A549 (cell line): ENCODE measurements at regions not wholly inside any gene's neighbourhood (a gene's known extent, or its start where the extent isn't known, plus 50 kb on each side); places are given as distances from the start of the nearest gene placed in this dataset.

Experiments
- ATAC-seq, 2 experiments: fragments of 200-7000 bp in 1 of 2; fragments of >200 bp in 1 of 2; cut with Nextera tagmentation in 1 of 2; cut with Tn5 transposase in 1 of 2; 3 replicates each; pipeline versions ENCODE4 v1.8.0 to v1.9.1; 2018 to 2020; ENCODE audit warnings: mild to moderate bottlenecking in 1 of 2, moderate library complexity in 1 of 2
- CTCF ChIA-PET: fragments of 300-600 bp; sonication (Branson Sonifier 250); formaldehyde crosslinking; extraction: SDS; loops from one replicate; lab custom pipeline; 2021; ENCODE audit warnings: antibody characterized with exemption, inconsistent platforms; lab: Yijun Ruan, JAX
- POLR2A ChIA-PET: fragments of 350-600 bp; formaldehyde crosslinking; extraction: SDS; loops from one replicate; lab custom pipeline; 2021; ENCODE audit warnings: antibody characterized with exemption, inconsistent platforms; lab: Yijun Ruan, JAX
- DNase-seq, 2 experiments: peaks; one replicate each; pipeline versions ENCODE4 v3.0.0 to v3.0.0-alpha.2; 2011 to 2016; ENCODE audit warnings: low read depth in 1 of 2, low spot score in 1 of 2
- FAIRE-seq: peaks from 2 replicates; lab custom pipeline; 2011; peaks lifted over from hg19 to GRCh38; lab: Jason Lieb, UNC
- H3K27ac ChIP-seq, 2 experiments: fragments of >200 bp; sonication (Bioruptor Twin); formaldehyde crosslinking; 3 replicates each; pipeline ENCODE4 v1.5.1; 2016 to 2017
- H3K4me1 ChIP-seq: fragments of >200 bp; sonication (Bioruptor Twin); formaldehyde crosslinking; 3 replicates; pipeline ENCODE4 v1.6.1; 2016
- H3K4me2 ChIP-seq: fragments of >200 bp; sonication (Bioruptor Twin); formaldehyde crosslinking; 3 replicates; pipeline ENCODE4 v1.6.1; 2016
- H3K4me3 ChIP-seq: fragments of >200 bp; sonication (Bioruptor Twin); formaldehyde crosslinking; 3 replicates; pipeline ENCODE4 v1.5.1; 2016
- H3K9me3 ChIP-seq: fragments of >200 bp; sonication (Bioruptor Twin); formaldehyde crosslinking; 3 replicates; pipeline ENCODE4 v1.6.1; 2016
- ATOH8 ChIP-seq: fragments of 250-450 bp; sonication (Bioruptor Pico); IDR thresholded peaks from 2 replicates; pipeline ENCODE4 v1.5.0; 2020; ENCODE audit warnings: low read depth, mild to moderate bottlenecking, moderate library complexity
- BHLHE40 ChIP-seq: IDR thresholded peaks from 2 replicates; pipeline ENCODE4 v1.6.1; 2012; ENCODE audit warnings: low read depth, low read length, inconsistent platforms
- CBX2 ChIP-seq: fragments of 200-600 bp; sonication (generic); IDR thresholded peaks from 2 replicates; pipeline ENCODE4 v1.6.1; 2016; ENCODE audit warnings: low read depth, mild to moderate bottlenecking, borderline replicate concordance
- CBX8 ChIP-seq: fragments of 200-600 bp; sonication (generic); IDR thresholded peaks from 2 replicates; pipeline ENCODE4 v1.6.1; 2016
- CHD2 ChIP-seq: fragments of 150-350 bp; IDR thresholded peaks from 2 replicates; pipeline ENCODE4 v1.6.1; 2014; ENCODE audit warnings: low read length; ENCODE audit not compliant: partially characterized antibody
- CHD4 ChIP-seq: fragments of 200-600 bp; sonication (generic); IDR thresholded peaks from 2 replicates; pipeline ENCODE4 v1.6.1; 2016; ENCODE audit warnings: antibody characterized with exemption, mild to moderate bottlenecking, borderline replicate concordance
- CTCF ChIP-seq: fragments of >200 bp; sonication (Bioruptor Twin); formaldehyde crosslinking; IDR thresholded peaks from 3 replicates; pipeline ENCODE4 v1.5.1; 2016
- EHF ChIP-seq: fragments of 250-450 bp; sonication (Bioruptor Pico); IDR thresholded peaks from 2 replicates; pipeline ENCODE4 v1.5.0; 2020; ENCODE audit warnings: mild to moderate bottlenecking
- ELK1 ChIP-seq: fragments of 150-350 bp; IDR thresholded peaks from 2 replicates; pipeline ENCODE4 v1.6.1; 2014; ENCODE audit warnings: low read depth, mild to moderate bottlenecking, low read length
- EP300 ChIP-seq, 2 experiments: fragments of >200 bp; sonication (Bioruptor Twin); formaldehyde crosslinking; IDR thresholded peaks; 2 replicates in 1 of 2; 3 replicates in 1 of 2; pipeline ENCODE4 v1.6.1; 2016 to 2017
- ESRRA ChIP-seq: fragments of 150-350 bp; IDR thresholded peaks from 2 replicates; pipeline ENCODE4 v1.6.1; 2014; ENCODE audit warnings: mild to moderate bottlenecking, low read length, borderline replicate concordance
- FOSB ChIP-seq: fragments of 250-450 bp; sonication (Bioruptor Pico); IDR thresholded peaks from 2 replicates; pipeline ENCODE4 v1.5.0; 2020; ENCODE audit warnings: mild to moderate bottlenecking, moderate library complexity
- HES2 ChIP-seq: fragments of >200 bp; sonication (Bioruptor Twin); formaldehyde crosslinking; IDR thresholded peaks from 2 replicates; pipeline ENCODE4 v1.6.1; 2016
- HEYL ChIP-seq: fragments of 250-450 bp; sonication (Bioruptor Pico); IDR thresholded peaks from 2 replicates; pipeline ENCODE4 v1.8.0; 2021; ENCODE audit warnings: mild to moderate bottlenecking, moderate library complexity
- HMGXB4 ChIP-seq: fragments of 250-450 bp; sonication (Bioruptor Pico); IDR thresholded peaks from 2 replicates; pipeline ENCODE4 v1.5.0; 2021; ENCODE audit warnings: mild to moderate bottlenecking, moderate library complexity, borderline replicate concordance
- HOXA7 ChIP-seq: fragments of 250-450 bp; sonication (Bioruptor Pico); IDR thresholded peaks from 2 replicates; pipeline ENCODE4 v1.5.0; 2020; ENCODE audit warnings: mild to moderate bottlenecking, moderate library complexity
- HOXB13 ChIP-seq: fragments of 250-450 bp; sonication (Bioruptor Pico); IDR thresholded peaks from 2 replicates; pipeline ENCODE4 v1.5.0; 2020; ENCODE audit warnings: low read depth, mild to moderate bottlenecking, moderate library complexity
- HOXB5 ChIP-seq: fragments of 250-450 bp; sonication (Bioruptor Pico); IDR thresholded peaks from 2 replicates; pipeline ENCODE4 v1.5.0; 2020; ENCODE audit warnings: mild to moderate bottlenecking, moderate library complexity
- JUN ChIP-seq, 2 experiments: fragments of >200 bp; sonication (Bioruptor Twin); formaldehyde crosslinking; IDR thresholded peaks; 2 replicates in 1 of 2; 3 replicates in 1 of 2; pipeline ENCODE4 v1.6.1; 2016 to 2017
- KDM5A ChIP-seq: fragments of 200-600 bp; sonication (generic); IDR thresholded peaks from 2 replicates; pipeline ENCODE4 v1.6.1; 2016; ENCODE audit warnings: antibody characterized with exemption, mild to moderate bottlenecking
- MAFK ChIP-seq: fragments of 450-650 bp; IDR thresholded peaks from 2 replicates; pipeline ENCODE4 v1.6.1; 2014; ENCODE audit not compliant: partially characterized antibody
- MAZ ChIP-seq: fragments of 150-350 bp; IDR thresholded peaks from 2 replicates; pipeline ENCODE4 v1.6.1; 2014; ENCODE audit warnings: antibody characterized with exemption, low read depth, low read length, borderline replicate concordance
- NR3C1 ChIP-seq: fragments of >200 bp; sonication (Bioruptor Twin); formaldehyde crosslinking; IDR thresholded peaks from 3 replicates; pipeline ENCODE4 v1.6.1; 2017
- RARB ChIP-seq: fragments of 250-450 bp; sonication (Bioruptor Pico); IDR thresholded peaks from 2 replicates; pipeline ENCODE4 v1.8.0; 2021; ENCODE audit warnings: mild to moderate bottlenecking, moderate library complexity
- RCOR1 ChIP-seq: fragments of 150-350 bp; IDR thresholded peaks from 2 replicates; pipeline ENCODE4 v1.6.1; 2014; ENCODE audit warnings: antibody characterized with exemption, low read length, low read depth
- SREBF2 ChIP-seq: fragments of 450-650 bp; IDR thresholded peaks from 2 replicates; pipeline ENCODE4 v1.6.1; 2014; ENCODE audit warnings: mild to moderate bottlenecking, moderate library complexity
- TFCP2L1 ChIP-seq: fragments of 250-450 bp; sonication (Bioruptor Pico); IDR thresholded peaks from 2 replicates; pipeline ENCODE4 v1.5.0; 2021; ENCODE audit warnings: mild to moderate bottlenecking
- TP53 ChIP-seq: fragments of 250-450 bp; sonication (Bioruptor Pico); IDR thresholded peaks from 2 replicates; pipeline ENCODE4 v1.5.0; 2021; ENCODE audit warnings: mild to moderate bottlenecking, moderate library complexity
- ZC3H11A ChIP-seq: fragments of 450-650 bp; IDR thresholded peaks from 2 replicates; pipeline ENCODE4 v1.6.1; 2014; ENCODE audit warnings: antibody characterized with exemption, mild to moderate bottlenecking
- ZNF302 ChIP-seq: fragments of 250-450 bp; sonication (Bioruptor Pico); IDR thresholded peaks from 2 replicates; pipeline ENCODE4 v1.9.0; 2021; ENCODE audit warnings: inconsistent platforms, mild to moderate bottlenecking, moderate library complexity
- ZSCAN20 ChIP-seq: fragments of 250-450 bp; sonication (Bioruptor Pico); IDR thresholded peaks from 2 replicates; pipeline ENCODE4 v1.8.0; 2022; ENCODE audit warnings: mild to moderate bottlenecking, moderate library complexity
- WGBS: methylation state at CpG from one replicate; pipeline ENCODE4 v1.1.6; 2017; ENCODE audit errors: missing lambda C conversion rate; 5-methylcytosine and 5-hydroxymethylcytosine counted together

GRCh38 chr18:53664575-53664974 is 559.9 kb downstream of the MBD2 start:
- ChIA-PET POLR2A (no interaction called here), CTCF (no interaction called here)
- Histone ChIP-seq H3K9me3 (no peaks in the 10 kb centered on the region), H3K4me3 (no peak overlapping the region), H3K4me2 (no peak overlapping the region), H3K27ac (no peak overlapping the region), H3K4me1 (no peaks in the 10 kb centered on the region)
- FAIRE-seq (no peak), DNase-seq (no peak)
- no peak for TF ChIP-seq CBX8
- TF ChIP-seq EP300 (IDR thresholded peaks at IDR 0.05), result no peak
- TF ChIP-seq HOXA7 (CRISPR knock-in tag), result no peak
- no peak for TF ChIP-seq HEYL (CRISPR knock-in tag)
- TF ChIP-seq HMGXB4, result no peak
- TF ChIP-seq RCOR1, result no peak
- no peak for TF ChIP-seq CTCF
- no peak for TF ChIP-seq ESRRA
- TF ChIP-seq ZNF302 (CRISPR knock-in tag), result no peak
- TF ChIP-seq BHLHE40, result no peak
- TF ChIP-seq FOSB (CRISPR knock-in tag), result no peak
- no peak for TF ChIP-seq EHF (CRISPR knock-in tag)
- no peak for TF ChIP-seq SREBF2
- TF ChIP-seq JUN (IDR thresholded peaks at IDR 0.05), result no peak
- no peak for TF ChIP-seq MAFK
- TF ChIP-seq KDM5A, result no peak
- TF ChIP-seq ZC3H11A, result no peak
- TF ChIP-seq HES2, result no peak
- TF ChIP-seq CHD2, result no peak
- TF ChIP-seq ZSCAN20, result no peak
- TF ChIP-seq, all 56 proteins: peak for 0
- no peak for ATAC-seq

GRCh38 chr18:53660306-53660705 is 564.2 kb downstream of the MBD2 start:
- CTCF ChIA-PET, result no interaction called here
- H3K4me2 ChIP-seq, result no peak overlapping the region
- DNase-seq (no peak), FAIRE-seq (no peak), ATAC-seq (no peak)
- no peak overlapping the region for H3K4me3 ChIP-seq
- no peak overlapping the region for H3K27ac ChIP-seq
- POLR2A ChIA-PET, result no interaction called here
- 3% methylated on average over 2 of the region's 2 CpGs for WGBS
- H3K4me1 ChIP-seq, result no peaks in the 10 kb centered on the region
- H3K9me3 ChIP-seq, result no peaks in the 10 kb centered on the region
- TF ChIP-seq HMGXB4 (no peak), SREBF2 (no peak), KDM5A (no peak), CHD4 (no peak), RCOR1 (no peak), NR3C1 (no peak), TP53 (CRISPR knock-in tag) (no peak), HEYL (CRISPR knock-in tag) (no peak), MAFK (no peak), RARB (CRISPR knock-in tag) (no peak), MAZ (no peak), CBX2 (no peak), ELK1 (no peak), HOXB5 (no peak), ZSCAN20 (no peak), ESRRA (no peak), ATOH8 (CRISPR knock-in tag) (no peak), HOXB13 (CRISPR knock-in tag) (no peak), TFCP2L1 (CRISPR knock-in tag) (no peak), BHLHE40 (no peak)
